ENCODE measurements at regions not wholly inside any gene's neighbourhood (a gene's known extent, or its start where the extent isn't known, plus 50 kb on each side); places are given as distances from the start of the nearest gene placed in this dataset.

- no peak for DNase-seq (ENCODE audit: low spot score)
- TF ChIP-seq CTCF (IDR thresholded peaks at IDR 0.05; ENCODE audit: extremely low read depth, insufficient read depth, missing control alignments), result no peak
- in situ Hi-C loops (cut with MboI; ENCODE audit: low pct_unique_long_range_greater_than_20kb, low sequenced_read_pairs, unreplicated experiment), result no loop called here
Observed at GRCh38 chr3:8405144-8405543, 96.5 kb upstream of the LMCD1 start.

GRCh38 chr3:8406479-8406878, 95.1 kb upstream of the LMCD1 start:
- no peak for TF ChIP-seq CTCF (IDR thresholded peaks at IDR 0.05; ENCODE audit: extremely low read depth, insufficient read depth, missing control alignments)
- DNase-seq (ENCODE audit: low spot score), result no peak
- in situ Hi-C loops (cut with MboI; ENCODE audit: low pct_unique_long_range_greater_than_20kb, low sequenced_read_pairs, unreplicated experiment), result no loop called here

GRCh38 chr3:8413337-8413926, 88.2 kb upstream of the LMCD1 start:
- DNase-seq (ENCODE audit: low spot score), result no peak
- no peak for TF ChIP-seq CTCF (IDR thresholded peaks at IDR 0.05; ENCODE audit: extremely low read depth, insufficient read depth, missing control alignments)
- in situ Hi-C loops (cut with MboI; ENCODE audit: low pct_unique_long_range_greater_than_20kb, low sequenced_read_pairs, unreplicated experiment), result no loop called here

GRCh38 chr3:8416965-8417364, 84.7 kb upstream of the LMCD1 start:
- in situ Hi-C loops (cut with MboI; ENCODE audit: low pct_unique_long_range_greater_than_20kb, low sequenced_read_pairs, unreplicated experiment), result no loop called here
- no peak for TF ChIP-seq CTCF (IDR thresholded peaks at IDR 0.05; ENCODE audit: extremely low read depth, insufficient read depth, missing control alignments)
- DNase-seq (ENCODE audit: low spot score), result no peak

- DNase-seq (ENCODE audit: low spot score), result no peak
- no peak for TF ChIP-seq CTCF (IDR thresholded peaks at IDR 0.05; ENCODE audit: extremely low read depth, insufficient read depth, missing control alignments)
- in situ Hi-C loops (cut with MboI; ENCODE audit: low pct_unique_long_range_greater_than_20kb, low sequenced_read_pairs, unreplicated experiment), result no loop called here
Observed at GRCh38 chr3:8420612-8421011, 81.0 kb upstream of the LMCD1 start.

- no peak for DNase-seq (ENCODE audit: low spot score)
- TF ChIP-seq CTCF (IDR thresholded peaks at IDR 0.05; ENCODE audit: extremely low read depth, insufficient read depth, missing control alignments), result no peak
- in situ Hi-C loops (cut with MboI; ENCODE audit: low pct_unique_long_range_greater_than_20kb, low sequenced_read_pairs, unreplicated experiment), result no loop called here
Observed at GRCh38 chr3:8421267-8421666, 80.4 kb upstream of the LMCD1 start.

GRCh38 chr3:8421711-8422110, 79.9 kb upstream of the LMCD1 start:
- in situ Hi-C loops (cut with MboI; ENCODE audit: low pct_unique_long_range_greater_than_20kb, low sequenced_read_pairs, unreplicated experiment), result no loop called here
- TF ChIP-seq CTCF (IDR thresholded peaks at IDR 0.05; ENCODE audit: extremely low read depth, insufficient read depth, missing control alignments), result no peak
- DNase-seq (ENCODE audit: low spot score), result no peak
